Stimulated activated CD4-positive, alpha-beta T cell treated with anti-CD3 and anti-CD28 coated beads, TNF-alpha, amount 100 ng/mL, for 1 hour (primary cell): ENCODE measurements at regions not wholly inside any gene's neighbourhood (a gene's known extent, or its start where the extent isn't known, plus 50 kb on each side); places are given as distances from the start of the nearest gene placed in this dataset.

Experiments used
- DNase-seq, 3 donors: peaks; one replicate each; pipeline ENCODE4 v3.0.0-alpha.2; 2020; ENCODE audit warnings: low read depth in 3 of 3, low spot score in 1 of 3

DNA sequence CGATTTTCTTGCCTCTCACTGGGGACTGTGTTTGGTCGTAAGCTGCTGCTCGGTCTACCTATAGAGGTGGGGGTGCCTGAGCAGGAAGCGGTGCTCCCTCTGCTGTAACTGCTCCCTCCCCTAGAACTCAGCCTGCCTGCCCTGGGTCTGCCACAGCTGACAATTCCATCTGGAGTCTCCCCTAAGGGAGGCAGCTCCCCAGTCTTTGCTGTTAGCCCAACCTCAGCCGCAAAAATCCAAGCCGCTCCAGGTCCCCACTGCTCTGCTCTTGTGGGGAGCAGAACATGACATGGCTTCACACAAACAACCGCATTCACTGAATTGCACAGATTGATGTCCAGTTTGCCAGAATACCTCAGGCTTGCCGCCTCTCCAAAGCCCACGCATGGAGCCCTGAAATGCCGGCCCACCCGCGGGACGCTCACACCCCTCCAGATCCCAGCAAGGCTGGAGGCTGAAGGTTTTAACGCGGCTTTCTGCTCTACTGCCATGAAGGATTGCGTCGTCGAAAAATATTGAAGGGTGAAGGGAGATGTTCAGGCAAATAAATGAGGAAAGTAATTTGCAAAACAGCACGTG is 221.5 kb upstream of the FOXF1 start:
- DNase-seq: no peak

DNA sequence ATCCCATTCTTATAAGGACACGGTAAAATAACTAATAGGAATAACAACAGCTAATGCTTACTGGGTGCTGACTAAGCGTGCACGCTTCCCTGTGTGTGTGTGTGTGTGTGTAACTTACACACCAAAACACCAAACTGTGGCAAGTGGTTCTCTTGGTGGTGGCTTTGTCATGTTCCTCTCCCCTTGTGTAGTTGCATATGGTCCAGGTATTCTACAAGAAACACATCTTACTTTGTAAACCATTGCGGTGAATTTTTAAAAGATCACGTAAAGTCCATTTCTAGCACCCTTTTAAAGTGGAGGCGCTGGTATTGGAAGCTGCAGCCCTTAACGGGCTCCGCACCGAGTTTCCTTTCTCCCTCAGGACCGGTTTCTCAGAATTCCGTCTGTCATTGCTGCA is 221.0 kb upstream of the FOXF1 start:
- no peak for DNase-seq

GRCh38 chr16:86289907-86290306 is 220.4 kb upstream of the FOXF1 start:
- no peak for DNase-seq

DNA sequence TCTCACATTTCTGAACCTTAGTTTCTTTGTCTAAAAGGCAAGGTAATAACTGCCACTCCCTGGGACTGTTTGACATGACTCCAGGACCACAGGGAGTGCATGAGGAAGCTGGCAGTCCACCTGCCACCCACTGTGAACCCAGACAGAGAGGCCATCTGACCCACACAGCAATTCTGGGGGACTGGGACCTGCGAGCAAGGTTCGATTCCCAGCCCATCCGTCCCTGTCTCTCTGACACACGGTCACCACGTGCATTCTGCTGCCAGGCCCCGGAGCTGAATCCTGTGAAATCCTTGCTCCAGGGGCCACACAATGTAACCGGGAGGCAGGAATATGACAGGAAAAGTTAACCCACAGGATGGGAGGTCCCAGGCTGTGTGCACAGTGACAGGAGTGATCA is 218.8 kb upstream of the FOXF1 start:
- no peak for DNase-seq

DNA sequence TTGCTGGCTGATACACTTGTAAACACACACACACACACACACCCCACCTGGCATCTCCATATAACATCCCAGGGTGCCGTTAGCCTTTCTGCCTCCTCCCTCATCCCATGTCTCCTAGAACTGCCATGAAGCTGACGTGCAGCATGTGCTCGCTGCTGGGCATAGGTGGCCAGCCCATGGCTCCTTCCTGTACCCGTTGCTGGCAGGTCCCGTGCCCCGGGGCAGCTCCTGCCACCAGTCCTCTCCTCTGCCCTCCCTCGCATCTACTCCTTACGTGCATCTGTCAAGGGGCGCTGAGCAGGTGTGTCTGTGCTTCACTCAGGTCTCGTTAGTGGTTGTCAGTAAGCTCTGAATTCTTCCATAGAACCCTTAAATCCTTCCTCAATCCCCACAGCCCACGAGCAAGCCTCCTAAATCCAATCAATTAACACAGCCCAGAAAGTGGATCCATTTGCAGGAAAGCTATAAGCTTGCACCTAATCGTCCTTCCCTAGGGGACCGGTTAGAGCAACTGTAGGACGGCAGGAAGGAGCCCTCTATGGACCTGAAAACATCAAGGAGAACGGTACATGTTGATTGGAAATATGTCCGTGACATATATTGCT is 218.1 kb upstream of the FOXF1 start:
- no peak for DNase-seq

DNA sequence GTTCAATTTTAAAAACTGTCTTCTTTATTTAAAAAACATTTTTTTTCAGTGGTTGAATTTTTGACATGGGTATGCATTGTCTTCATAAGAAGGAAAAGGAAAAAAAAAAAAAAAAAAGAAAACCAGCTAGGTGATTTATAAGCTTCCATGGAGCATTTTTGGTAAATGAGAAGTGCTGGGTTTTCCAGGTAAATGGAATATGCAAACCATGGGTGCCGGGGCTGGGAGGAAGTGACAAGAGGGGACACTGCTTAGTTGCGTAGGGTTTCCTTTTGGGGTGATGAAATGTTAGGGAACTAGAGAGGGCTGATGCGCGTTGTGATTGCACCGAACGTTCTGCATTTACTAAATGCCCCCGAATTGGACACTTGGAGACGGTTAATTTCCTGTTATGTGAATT is 217.4 kb upstream of the FOXF1 start:
- DNase-seq: no peak

GRCh38 chr16:86293906-86294305 is 216.4 kb upstream of the FOXF1 start:
- no peak for DNase-seq

DNA sequence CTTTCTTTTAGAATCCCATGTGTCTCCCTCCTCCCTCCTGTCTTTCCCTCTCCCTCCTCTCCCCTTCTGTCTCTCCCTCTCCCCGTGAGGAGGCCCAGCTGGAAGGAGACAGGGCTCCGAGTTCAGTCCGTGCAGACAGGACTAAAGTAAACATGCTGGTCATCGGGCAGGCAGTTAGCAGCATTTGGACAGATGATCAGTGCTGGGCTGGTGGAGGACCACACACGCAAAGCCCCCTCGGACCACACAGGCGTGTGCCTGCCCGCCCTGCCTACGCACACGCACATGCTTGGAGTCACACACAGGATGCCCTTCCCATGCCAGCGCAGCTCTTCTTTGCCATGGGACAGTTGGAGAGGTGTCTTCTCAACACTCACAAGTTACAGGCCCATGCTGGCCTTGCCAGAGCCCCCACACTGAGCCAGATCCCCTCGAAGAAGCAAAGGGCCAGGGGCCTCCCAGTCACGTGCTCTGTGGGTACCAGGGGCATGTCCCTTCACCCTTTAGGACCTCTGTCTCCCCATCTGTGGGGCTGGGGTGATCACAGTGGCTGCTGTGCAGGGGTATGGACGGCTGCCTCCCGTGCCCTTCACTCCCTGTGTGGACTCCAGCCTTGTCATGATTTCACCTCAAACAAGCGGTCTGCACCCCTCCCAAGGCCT is 215.7 kb upstream of the FOXF1 start:
- no peak for DNase-seq

DNA sequence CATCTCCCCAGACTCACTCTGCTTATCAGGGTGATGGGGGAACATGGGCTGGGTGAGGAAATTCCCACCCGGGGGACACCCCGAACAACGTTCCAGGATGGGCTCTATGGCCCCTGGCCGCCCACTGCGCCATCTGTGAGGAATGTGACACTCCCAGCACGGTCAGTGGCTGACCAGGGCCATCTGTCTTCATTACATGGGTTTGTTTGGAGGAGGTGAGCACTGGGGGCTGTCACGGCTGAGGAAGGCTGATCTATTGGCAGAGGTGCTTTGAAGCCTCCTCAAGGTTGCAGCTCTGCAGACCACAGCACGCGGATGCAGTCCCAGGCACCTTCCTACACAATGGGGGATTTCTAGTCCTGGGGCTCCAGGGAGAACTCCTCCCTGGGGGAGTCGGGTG is 214.1 kb upstream of the FOXF1 start:
- DNase-seq: no peak

DNA sequence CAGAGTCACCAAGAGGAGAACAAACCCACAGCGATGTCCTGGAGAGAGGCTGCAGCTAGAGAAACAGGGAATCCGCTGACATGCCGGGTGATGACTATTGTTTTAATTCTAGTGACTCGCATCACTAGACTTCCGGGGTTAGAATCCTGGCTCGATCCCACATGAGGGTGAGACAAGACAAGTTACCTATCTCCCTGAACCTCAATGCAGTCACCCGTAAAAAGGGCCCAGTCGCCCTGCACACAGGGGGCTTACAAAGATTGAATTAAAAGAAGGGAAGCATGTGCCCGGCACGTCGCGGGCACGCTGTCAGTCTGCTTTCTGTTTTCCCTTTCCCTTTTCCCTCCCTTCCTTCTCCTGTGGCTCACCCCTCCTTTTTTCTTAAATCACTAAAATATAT is 212.9 kb upstream of the FOXF1 start:
- DNase-seq: no peak

DNA sequence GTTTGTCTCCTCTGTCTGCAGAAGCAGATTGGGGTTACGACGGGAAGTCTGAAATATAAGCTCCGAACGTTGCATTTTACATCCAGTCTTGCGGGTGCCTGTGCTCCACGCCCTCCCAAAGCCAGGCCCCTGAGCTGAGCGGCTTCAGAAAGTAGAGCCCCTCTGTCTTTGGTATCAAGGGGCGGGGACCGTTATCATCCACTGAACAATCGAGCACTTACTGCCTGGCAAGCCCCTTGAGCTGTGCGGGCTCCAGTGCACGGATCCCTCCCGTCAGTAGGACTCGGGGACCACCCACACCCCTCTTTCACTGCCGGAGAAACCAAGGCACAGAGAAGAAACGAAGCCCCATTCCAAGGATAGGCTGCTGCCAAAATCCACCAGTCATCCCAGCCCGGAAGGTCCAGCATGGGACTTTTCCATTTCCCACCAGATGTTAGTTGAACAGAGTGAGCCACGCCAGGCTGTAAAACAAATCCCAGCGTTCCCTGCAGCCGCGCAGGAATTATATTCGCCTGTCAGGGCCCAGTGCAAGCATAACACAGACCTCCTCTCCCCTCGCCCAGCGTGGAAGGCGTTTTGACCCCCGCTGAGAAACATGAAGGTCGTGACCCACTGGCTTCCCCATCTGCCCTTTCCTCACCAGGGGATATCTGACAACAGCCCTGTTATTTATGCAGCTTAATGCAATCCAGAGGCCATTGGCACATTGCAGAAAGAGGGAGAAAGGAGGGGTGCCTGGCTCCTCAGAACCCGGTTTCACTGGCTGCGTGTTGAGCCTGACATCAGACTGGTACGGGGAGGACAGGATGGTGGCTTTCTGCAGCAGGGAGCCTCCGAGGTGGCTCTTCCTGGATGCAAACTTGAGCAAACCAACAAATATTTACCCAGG is 212.2 kb upstream of the FOXF1 start:
- DNase-seq: no peak

- DNase-seq: no peak
Measured at GRCh38 chr16:86298758-86299134, 211.6 kb upstream of the FOXF1 start.

DNA sequence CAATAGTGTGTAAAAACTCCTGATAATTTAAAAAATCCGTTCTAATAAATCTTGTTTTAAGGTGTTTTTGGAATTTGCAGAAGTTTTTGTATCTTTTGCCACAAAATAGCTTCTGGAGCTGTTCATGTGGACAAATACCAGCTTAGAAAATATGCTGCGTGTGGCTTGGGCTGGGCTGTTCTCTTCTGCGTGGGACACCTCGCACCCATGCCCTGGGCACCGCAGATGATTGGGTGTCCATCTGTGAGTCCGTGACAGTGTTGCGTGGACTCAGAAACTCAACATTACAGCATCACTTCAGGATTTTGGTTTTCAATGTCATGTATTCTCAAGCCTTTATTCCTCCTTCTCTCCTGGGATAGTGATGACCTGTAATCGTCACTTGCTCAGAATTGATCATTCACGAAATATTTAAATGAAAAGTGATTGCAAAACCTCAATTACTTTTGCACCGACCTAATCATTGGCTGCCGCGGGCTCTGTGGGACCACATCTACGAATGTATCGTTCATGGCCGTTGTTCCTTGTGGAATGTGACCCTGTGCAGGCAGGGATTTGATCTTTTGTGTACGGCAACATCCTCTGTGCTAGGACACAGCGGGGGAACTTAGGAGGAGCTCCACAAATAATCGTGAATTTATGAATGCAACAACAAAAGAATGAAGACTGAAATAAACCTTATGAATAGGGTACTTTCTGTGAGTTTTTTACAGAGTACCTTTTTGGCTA is 210.3 kb upstream of the FOXF1 start:
- no peak for DNase-seq

GRCh38 chr16:86300746-86301481 is 209.4 kb upstream of the FOXF1 start:
- DNase-seq: no peak

GRCh38 chr16:86302421-86303109 is 207.8 kb upstream of the FOXF1 start:
- DNase-seq: no peak

DNA sequence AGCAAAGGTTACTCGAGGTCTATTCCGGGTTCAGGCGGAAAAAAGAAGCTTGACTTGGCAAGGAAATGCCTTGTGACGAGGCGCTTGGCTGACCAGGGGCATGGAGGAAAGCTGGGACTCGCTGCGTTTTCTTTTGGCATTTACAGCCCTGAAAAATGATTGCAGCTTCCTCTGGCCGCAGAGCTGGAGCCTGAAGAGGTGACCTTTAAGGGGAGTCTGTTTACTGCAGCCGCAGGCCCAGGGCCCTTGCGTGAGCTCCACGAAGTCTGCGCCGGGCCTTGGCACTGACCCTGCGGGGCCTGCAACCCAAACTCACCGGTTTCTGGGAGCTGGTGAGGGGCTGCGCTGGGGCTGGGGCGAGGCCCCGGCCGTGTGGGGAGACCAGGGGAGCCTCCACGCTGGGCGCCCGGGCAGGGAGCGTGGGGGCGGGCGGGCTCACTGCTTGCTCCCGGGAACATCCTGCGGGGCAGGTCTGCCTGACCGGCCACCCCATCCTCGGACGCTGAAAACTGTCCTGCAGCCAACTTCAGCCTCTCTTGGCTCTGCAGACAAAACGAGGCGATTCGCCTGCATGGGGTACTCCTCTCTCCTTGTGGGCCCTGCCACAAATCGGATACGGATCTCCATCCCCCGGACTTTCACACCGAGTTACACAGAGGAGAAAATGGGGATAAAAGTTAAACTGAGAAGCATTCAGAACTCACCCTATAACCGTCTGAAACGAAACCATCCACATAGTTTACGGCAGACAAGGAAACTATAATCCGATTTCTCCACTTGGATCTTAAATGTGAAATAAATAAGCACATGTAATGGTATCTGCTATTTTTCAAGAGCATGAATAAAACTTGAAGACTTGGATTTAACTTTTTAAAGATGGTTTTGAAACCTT is 206.3 kb upstream of the FOXF1 start:
- DNase-seq: no peak

GRCh38 chr16:86304868-86305267 is 205.5 kb upstream of the FOXF1 start:
- DNase-seq: no peak

DNA sequence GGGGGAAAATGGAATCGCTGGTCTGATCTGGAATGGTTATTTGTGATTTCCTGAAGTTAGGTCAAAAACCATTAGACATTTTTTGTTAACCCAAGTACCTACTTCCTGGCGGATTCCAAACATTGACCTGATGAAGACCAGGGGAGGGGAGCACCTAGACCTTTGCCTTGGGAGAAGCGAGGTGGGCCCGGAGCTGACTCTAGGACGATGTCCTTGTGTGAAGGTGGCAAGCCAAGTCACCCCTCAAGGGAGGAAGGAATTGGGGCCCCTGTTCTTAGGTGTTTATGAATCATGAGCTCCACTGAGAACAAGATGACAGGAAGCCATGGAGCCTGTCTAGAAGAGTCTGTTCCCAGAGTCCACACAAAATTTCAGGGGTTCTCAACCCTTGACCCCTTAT is 204.9 kb upstream of the FOXF1 start:
- no peak for DNase-seq

- no peak for DNase-seq
Measured at GRCh38 chr16:86306011-86306644, 204.2 kb upstream of the FOXF1 start.
